MM.1S (cell line): ENCODE measurements at regions not wholly inside any gene's neighbourhood (a gene's known extent, or its start where the extent isn't known, plus 50 kb on each side); places are given as distances from the start of the nearest gene placed in this dataset.

Source experiments
- DNase-seq: peaks from one replicate; pipeline ENCODE4 v3.0.0-alpha.2; 2015
- H2AFZ ChIP-seq: fragments of 300-600 bp; sonication (generic); 2 replicates; pipeline ENCODE4 v1.6.0; 2016; ENCODE audit warnings: antibody characterized with exemption, low read length
- H3F3A ChIP-seq: fragments of 300-600 bp; sonication (generic); 2 replicates; pipeline ENCODE4 v1.6.1; 2016; ENCODE audit warnings: mild to moderate bottlenecking, antibody characterized with exemption, low read length, moderate library complexity, mixed read lengths; ENCODE audit not compliant: insufficient read depth
- H3K27ac ChIP-seq: fragments of 300-600 bp; sonication (generic); 2 replicates; pipeline ENCODE4 v1.5.1; 2016; ENCODE audit warnings: mild to moderate bottlenecking, low read length
- H3K27me3 ChIP-seq: fragments of 300-600 bp; sonication (generic); replicated peaks from 2 replicates; pipeline ENCODE4 v1.6.0; 2016; ENCODE audit warnings: low read length; ENCODE audit not compliant: insufficient read depth
- H3K36me3 ChIP-seq: fragments of 300-600 bp; sonication (generic); replicated peaks from 2 replicates; pipeline ENCODE4 v1.6.1; 2016; ENCODE audit warnings: mild to moderate bottlenecking, low read length, mixed read lengths; ENCODE audit not compliant: insufficient read depth
- H3K4me1 ChIP-seq: fragments of 300-600 bp; sonication (generic); 2 replicates; pipeline ENCODE4 v1.6.1; 2016; ENCODE audit warnings: low read length, mixed read lengths
- H3K4me2 ChIP-seq: fragments of 300-600 bp; sonication (generic); 2 replicates; pipeline ENCODE4 v1.6.0; 2016; ENCODE audit warnings: low read depth, low read length
- H3K4me3 ChIP-seq: fragments of 300-600 bp; sonication (generic); 2 replicates; pipeline ENCODE4 v1.5.1; 2016; ENCODE audit warnings: low read length, mixed read lengths
- H3K79me2 ChIP-seq: fragments of 300-600 bp; sonication (generic); 2 replicates; pipeline ENCODE4 v1.6.1; 2016; ENCODE audit warnings: mixed run types, low read length, mixed read lengths
- H3K9ac ChIP-seq: fragments of 300-600 bp; sonication (generic); 2 replicates; pipeline ENCODE4 v1.6.1; 2016; ENCODE audit warnings: low read length, mixed read lengths
- H3K9me2 ChIP-seq: fragments of 300-600 bp; sonication (generic); replicated peaks from 2 replicates; pipeline ENCODE4 v1.6.1; 2016; ENCODE audit warnings: mild to moderate bottlenecking, low read length, mixed read lengths; ENCODE audit not compliant: insufficient read depth
- H3K9me3 ChIP-seq: fragments of 300-600 bp; sonication (generic); replicated peaks from 2 replicates; pipeline ENCODE4 v1.6.1; 2016; ENCODE audit warnings: mild to moderate bottlenecking, low read length, mixed read lengths; ENCODE audit not compliant: insufficient read depth
- H4K20me1 ChIP-seq: fragments of 300-600 bp; sonication (generic); 2 replicates; pipeline ENCODE4 v1.6.1; 2016; ENCODE audit warnings: mild to moderate bottlenecking, low read length, moderate library complexity, mixed read lengths; ENCODE audit not compliant: insufficient read depth
- CTCF ChIP-seq: fragments of 300-600 bp; sonication (generic); IDR thresholded peaks from 2 replicates; pipeline ENCODE4 v1.5.1; 2016; ENCODE audit warnings: antibody characterized with exemption, low read length, mixed read lengths
- EZH2 ChIP-seq: fragments of 300-600 bp; sonication (generic); optimal IDR thresholded peaks from 2 replicates; pipeline ENCODE3; 2017; ENCODE audit warnings: low read depth, mild to moderate bottlenecking, antibody characterized with exemption, low read length, mixed read lengths
- EZH2phosphoT487 ChIP-seq: fragments of 300-600 bp; sonication (generic); IDR thresholded peaks from 2 replicates; pipeline ENCODE4 v1.6.1; 2018; ENCODE audit warnings: antibody characterized with exemption, low read length

GRCh38 chr15:87597346-87598052, 659.0 kb downstream of the NTRK3 start:
- Histone ChIP-seq H3K9me2 (no peaks in the 10 kb centered on the region), H3F3A (no peaks in the 10 kb centered on the region), H3K27ac (no peak overlapping the region), H3K9ac (no peak overlapping the region), H3K79me2 (no peaks in the 10 kb centered on the region), H3K4me3 (no peak overlapping the region), H4K20me1 (no peaks in the 10 kb centered on the region), H3K9me3 (no peaks in the 10 kb centered on the region), H3K27me3 (no peaks in the 10 kb centered on the region), H3K4me2 (no peak overlapping the region), H3K36me3 (no peaks in the 10 kb centered on the region), H2AFZ (no peak overlapping the region), H3K4me1 (no peaks in the 10 kb centered on the region)
- DNase-seq = no peak
- TF ChIP-seq CTCF (no peak), EZH2 (no peak), EZH2phosphoT487 (no peak)

GRCh38 chr15:87591582-87591981, 665.0 kb downstream of the NTRK3 start:
- no peak for DNase-seq
- no peaks in the 10 kb centered on the region for H3K4me1 ChIP-seq
- H3K9ac ChIP-seq = no peak overlapping the region; the same call in 1 of the 2 replicates
- no peaks in the 10 kb centered on the region for H4K20me1 ChIP-seq
- no peak overlapping the region for H3K4me2 ChIP-seq
- H3F3A ChIP-seq = no peaks in the 10 kb centered on the region
- H3K27me3 ChIP-seq = no peaks in the 10 kb centered on the region
- H2AFZ ChIP-seq = no peak overlapping the region
- no peaks in the 10 kb centered on the region for H3K79me2 ChIP-seq
- no peaks in the 10 kb centered on the region for H3K36me3 ChIP-seq
- no peaks in the 10 kb centered on the region for H3K9me2 ChIP-seq
- no peaks in the 10 kb centered on the region for H3K9me3 ChIP-seq
- no peak overlapping the region for H3K4me3 ChIP-seq
- H3K27ac ChIP-seq = no peak overlapping the region
- TF ChIP-seq CTCF (no peak), EZH2phosphoT487 (no peak), EZH2 (no peak)

- Histone ChIP-seq H3K9ac (no peak overlapping the region), H3K79me2 (no peaks in the 10 kb centered on the region), H3F3A (no peaks in the 10 kb centered on the region), H3K27ac (no peak overlapping the region), H3K36me3 (no peaks in the 10 kb centered on the region), H2AFZ (no peak overlapping the region), H3K9me3 (no peaks in the 10 kb centered on the region), H3K27me3 (no peaks in the 10 kb centered on the region), H3K4me1 (no peaks in the 10 kb centered on the region), H3K4me2 (no peak overlapping the region), H4K20me1 (no peaks in the 10 kb centered on the region), H3K4me3 (no peak overlapping the region), H3K9me2 (no peaks in the 10 kb centered on the region)
- TF ChIP-seq EZH2 = no peak
- TF ChIP-seq EZH2phosphoT487 = no peak
- no peak for TF ChIP-seq CTCF
- no peak for DNase-seq
Observed at GRCh38 chr15:87591042-87591441, 665.5 kb downstream of the NTRK3 start.
